GM19025 (cell line): ENCODE measurements at regions not wholly inside any gene's neighbourhood (a gene's known extent, or its start where the extent isn't known, plus 50 kb on each side); places are given as distances from the start of the nearest gene placed in this dataset.
"Not testable (repeated sequence)": the region's sequence is repeated elsewhere in the genome, so short reads cannot be mapped to it uniquely, and the experiment has no call there.

ENCODE experiments used
- ATAC-seq: cut with Tn5 transposase; IDR thresholded peaks from one replicate; pipeline ENCODE4 v1.9.1; 2021; ENCODE audit warnings: mild to moderate bottlenecking, low read depth, moderate library complexity; ENCODE audit not compliant: unreplicated experiment

DNA sequence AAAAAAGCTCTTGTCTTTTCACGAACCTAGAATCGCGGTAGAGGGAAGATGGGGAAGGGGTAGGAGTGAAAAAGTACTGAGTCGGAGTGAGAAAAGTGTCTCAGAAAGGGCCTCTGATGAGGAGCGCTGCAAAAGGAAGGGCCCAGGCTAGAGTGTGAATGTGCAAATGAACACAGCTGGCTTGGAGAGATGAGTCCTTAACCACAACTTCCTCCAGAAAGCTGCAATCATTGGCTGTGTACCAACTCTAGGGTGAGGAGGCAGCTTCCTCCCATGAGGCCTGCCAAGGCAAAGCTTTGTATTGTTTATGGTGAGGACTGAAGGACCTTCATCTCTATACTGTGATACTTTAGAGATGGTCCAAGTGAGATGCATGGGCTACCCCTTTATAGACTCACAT, 566.9 kb upstream of the ANO5 start:
- ATAC-seq: no peak

DNA sequence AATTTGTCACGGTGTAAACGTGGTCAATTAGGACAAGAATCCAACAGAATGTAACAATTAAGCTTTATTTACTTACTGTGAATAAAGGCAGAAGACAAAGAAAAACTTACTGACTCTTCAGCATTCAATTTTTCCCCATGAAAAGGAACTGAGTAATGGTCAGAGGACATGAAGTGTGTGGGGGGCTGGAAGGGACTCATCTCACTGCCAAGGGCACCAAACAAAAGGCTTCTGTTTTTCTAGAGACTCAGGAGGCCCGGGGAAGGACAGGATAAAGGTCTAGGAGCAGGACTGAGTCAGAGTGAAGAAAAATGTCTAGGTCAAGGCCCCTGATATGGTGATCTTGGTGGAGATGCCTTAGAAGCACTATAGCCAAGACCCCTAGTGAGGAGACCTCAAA, 564.2 kb upstream of the ANO5 start:
- no peak for ATAC-seq

GRCh38 chr11:21630934-21631478, 561.9 kb upstream of the ANO5 start:
- peak; percentile 58 for ATAC-seq

DNA sequence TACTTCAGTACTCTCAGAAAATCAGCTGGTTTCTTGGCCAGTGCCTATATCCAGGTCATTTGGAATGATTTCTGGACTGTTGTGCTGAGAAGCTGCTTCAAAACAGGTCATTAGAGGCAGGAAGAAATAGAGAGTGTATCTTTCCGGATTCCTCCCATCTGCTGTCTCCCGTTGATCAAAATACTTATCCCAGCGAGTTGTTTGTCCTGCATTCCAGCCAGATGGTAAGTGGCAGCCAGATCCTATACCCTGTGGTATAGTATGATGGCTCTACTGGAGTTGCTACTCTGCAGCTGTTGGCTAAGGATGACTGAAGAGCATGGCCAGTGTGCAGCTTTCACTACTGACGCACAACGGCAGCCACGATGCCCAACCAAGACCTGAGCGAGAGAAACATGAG, 560.9 kb upstream of the ANO5 start:
- no peak for ATAC-seq

DNA sequence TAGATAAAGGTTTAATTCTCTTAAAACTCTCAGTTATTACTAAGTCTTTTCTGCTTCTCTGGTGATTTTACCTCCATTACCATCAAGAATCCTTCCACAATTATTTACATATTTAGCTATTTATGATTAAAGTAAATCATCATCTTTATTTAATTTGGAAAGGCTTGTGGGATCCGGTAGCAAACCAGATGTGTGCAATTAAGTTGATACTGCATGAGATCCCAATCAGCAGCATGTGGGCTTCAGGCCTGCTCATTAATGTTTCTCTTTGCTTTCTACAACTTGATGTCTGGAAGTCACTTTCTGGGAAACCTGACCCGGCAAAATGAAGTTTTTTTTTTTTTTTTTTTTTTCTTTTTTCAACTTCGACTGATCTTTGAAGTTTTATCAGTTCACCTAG, 558.4 kb upstream of the ANO5 start:
- ATAC-seq: no peak

- ATAC-seq: no peak
Measured at GRCh38 chr11:21634956-21635355, 557.9 kb upstream of the ANO5 start.

DNA sequence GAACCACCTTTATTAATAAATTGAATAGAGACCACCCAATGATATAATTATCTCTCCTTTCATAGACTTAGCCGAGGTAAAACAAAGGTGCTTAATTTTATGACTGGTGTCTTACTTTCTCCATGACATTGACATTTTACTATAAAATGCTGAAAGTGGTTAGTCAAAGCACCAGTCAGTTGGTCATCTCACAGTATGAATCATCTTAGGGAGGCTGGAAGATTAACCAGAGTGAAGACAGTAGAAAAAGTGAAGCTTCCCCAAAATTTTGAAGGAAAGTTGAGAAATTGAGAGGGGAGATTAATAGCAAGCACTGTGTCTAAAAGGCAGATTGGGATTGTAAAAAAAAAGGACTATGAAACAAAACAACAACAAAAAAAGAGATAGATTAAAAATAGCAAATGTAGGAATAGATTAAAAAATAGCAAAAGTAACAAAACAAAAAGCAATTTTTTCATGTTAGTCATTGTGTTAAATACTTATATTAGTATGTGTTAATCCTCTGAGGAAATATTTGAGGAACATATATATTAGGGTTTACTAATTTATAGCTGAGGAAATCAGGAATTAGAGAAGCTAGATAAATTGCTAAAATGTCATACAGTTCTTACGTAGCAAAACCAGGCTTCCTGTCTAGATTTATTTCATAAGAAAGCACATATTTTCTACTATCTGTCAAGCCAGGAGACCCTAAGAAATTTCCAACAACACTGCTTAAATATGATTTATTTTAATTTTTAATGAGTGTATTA, 557.3 kb upstream of the ANO5 start:
- no peak for ATAC-seq

- ATAC-seq: no peak
Measured at GRCh38 chr11:21636561-21636960, 556.3 kb upstream of the ANO5 start.

DNA sequence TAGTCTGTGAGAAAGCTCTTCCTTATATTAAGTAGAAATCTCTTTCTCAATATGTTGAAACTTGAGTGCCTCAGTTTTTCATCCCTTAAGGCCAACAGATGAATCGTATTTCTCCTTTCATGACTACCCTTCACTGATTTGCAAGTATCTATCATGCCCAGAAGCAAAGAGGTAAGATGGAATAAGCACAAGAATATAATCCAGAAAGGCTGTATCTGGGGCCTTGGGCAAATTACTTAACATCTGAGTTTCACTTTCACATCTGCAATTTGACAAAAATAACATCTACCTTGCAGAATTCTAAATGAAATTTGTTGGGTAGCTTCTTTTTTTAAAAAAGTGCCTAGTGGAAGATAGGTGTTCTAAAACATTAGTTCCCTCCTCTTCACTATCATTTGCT, 552.4 kb upstream of the ANO5 start:
- ATAC-seq: no peak

GRCh38 chr11:21641869-21642268, 551.0 kb upstream of the ANO5 start:
- no peak for ATAC-seq

- ATAC-seq: no peak
Measured at GRCh38 chr11:21646351-21646750, 546.5 kb upstream of the ANO5 start.

- ATAC-seq: no peak
Measured at GRCh38 chr11:21650961-21651360, 541.9 kb upstream of the ANO5 start.

- no peak for ATAC-seq
Measured at GRCh38 chr11:21653951-21654421, 538.9 kb upstream of the ANO5 start.

GRCh38 chr11:21656065-21656464, 536.8 kb upstream of the ANO5 start:
- ATAC-seq: no peak

DNA sequence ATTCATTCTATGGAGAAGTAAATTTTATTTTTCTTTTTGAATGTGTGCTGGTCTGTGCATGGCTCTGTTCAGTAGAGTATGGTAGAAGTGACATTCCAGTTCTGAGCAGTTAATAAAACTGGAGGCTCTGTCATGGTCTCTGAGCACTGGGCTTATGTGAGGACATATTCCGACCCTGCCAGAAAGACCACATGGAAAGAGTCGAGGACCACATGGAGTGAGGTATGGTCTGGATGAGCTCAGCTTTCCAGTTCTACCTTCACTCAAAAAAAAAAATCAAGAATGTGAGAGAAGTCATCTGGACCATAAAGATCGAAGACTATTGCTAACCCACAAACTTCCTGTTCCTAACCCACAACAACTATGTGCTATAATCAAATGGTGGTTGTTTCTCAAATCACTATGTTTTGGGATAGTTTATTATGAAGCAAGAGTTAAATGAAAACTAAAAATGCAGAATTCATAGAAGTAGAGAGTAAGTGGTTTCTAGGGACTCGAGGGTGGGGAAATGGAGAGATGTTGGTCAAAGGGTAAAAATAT, 534.2 kb upstream of the ANO5 start:
- ATAC-seq: no peak

GRCh38 chr11:21659377-21659776, 533.5 kb upstream of the ANO5 start:
- ATAC-seq: not testable (repeated sequence)

GRCh38 chr11:21659961-21660360, 532.9 kb upstream of the ANO5 start:
- no peak for ATAC-seq

DNA sequence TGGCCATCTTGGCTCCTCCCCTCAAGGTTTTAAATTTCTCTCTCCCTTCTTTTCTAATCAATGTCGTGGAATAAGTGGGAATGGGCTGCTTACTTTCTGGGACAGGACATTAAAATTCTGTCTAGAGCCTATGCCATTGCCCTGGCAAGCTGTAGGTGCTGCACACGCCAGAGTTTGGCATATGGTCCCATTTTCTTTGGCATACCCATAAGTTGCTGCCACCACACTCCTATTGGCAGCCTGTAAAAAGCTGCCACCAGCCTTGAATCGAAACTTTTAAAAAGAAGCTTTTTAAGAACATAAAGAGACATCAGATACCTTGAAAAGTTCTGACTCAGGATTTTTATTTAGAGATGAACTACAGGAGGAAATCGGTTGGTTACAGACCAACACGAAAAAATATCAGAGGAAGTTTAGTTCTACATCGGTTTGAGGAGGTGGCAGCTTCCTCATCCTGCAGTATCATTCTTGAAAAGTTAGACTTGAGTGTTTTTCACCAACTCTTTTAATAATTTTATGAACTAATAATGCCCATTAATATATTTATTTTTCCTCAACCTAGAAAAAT, 517.8 kb upstream of the ANO5 start:
- ATAC-seq: no peak

GRCh38 chr11:21687643-21688042, 505.2 kb upstream of the ANO5 start:
- ATAC-seq: no peak

GRCh38 chr11:21704539-21704938, 488.3 kb upstream of the ANO5 start:
- ATAC-seq: no peak

GRCh38 chr11:21707116-21707739, 485.7 kb upstream of the ANO5 start:
- no peak for ATAC-seq
